MM.1S (cell line): ENCODE measurements at regions not wholly inside any gene's neighbourhood (a gene's known extent, or its start where the extent isn't known, plus 50 kb on each side); places are given as distances from the start of the nearest gene placed in this dataset.

ENCODE experiments used
- DNase-seq: peaks from one replicate; pipeline ENCODE4 v3.0.0-alpha.2; 2015
- H2AFZ ChIP-seq: fragments of 300-600 bp; sonication (generic); 2 replicates; pipeline ENCODE4 v1.6.0; 2016; ENCODE audit warnings: antibody characterized with exemption, low read length
- H3F3A ChIP-seq: fragments of 300-600 bp; sonication (generic); 2 replicates; pipeline ENCODE4 v1.6.1; 2016; ENCODE audit warnings: mild to moderate bottlenecking, antibody characterized with exemption, low read length, moderate library complexity, mixed read lengths; ENCODE audit not compliant: insufficient read depth
- H3K27ac ChIP-seq: fragments of 300-600 bp; sonication (generic); 2 replicates; pipeline ENCODE4 v1.5.1; 2016; ENCODE audit warnings: mild to moderate bottlenecking, low read length
- H3K27me3 ChIP-seq: fragments of 300-600 bp; sonication (generic); replicated peaks from 2 replicates; pipeline ENCODE4 v1.6.0; 2016; ENCODE audit warnings: low read length; ENCODE audit not compliant: insufficient read depth
- H3K36me3 ChIP-seq: fragments of 300-600 bp; sonication (generic); replicated peaks from 2 replicates; pipeline ENCODE4 v1.6.1; 2016; ENCODE audit warnings: mild to moderate bottlenecking, low read length, mixed read lengths; ENCODE audit not compliant: insufficient read depth
- H3K4me1 ChIP-seq: fragments of 300-600 bp; sonication (generic); 2 replicates; pipeline ENCODE4 v1.6.1; 2016; ENCODE audit warnings: low read length, mixed read lengths
- H3K4me2 ChIP-seq: fragments of 300-600 bp; sonication (generic); 2 replicates; pipeline ENCODE4 v1.6.0; 2016; ENCODE audit warnings: low read depth, low read length
- H3K4me3 ChIP-seq: fragments of 300-600 bp; sonication (generic); 2 replicates; pipeline ENCODE4 v1.5.1; 2016; ENCODE audit warnings: low read length, mixed read lengths
- H3K79me2 ChIP-seq: fragments of 300-600 bp; sonication (generic); 2 replicates; pipeline ENCODE4 v1.6.1; 2016; ENCODE audit warnings: mixed run types, low read length, mixed read lengths
- H3K9ac ChIP-seq: fragments of 300-600 bp; sonication (generic); 2 replicates; pipeline ENCODE4 v1.6.1; 2016; ENCODE audit warnings: low read length, mixed read lengths
- H3K9me2 ChIP-seq: fragments of 300-600 bp; sonication (generic); replicated peaks from 2 replicates; pipeline ENCODE4 v1.6.1; 2016; ENCODE audit warnings: mild to moderate bottlenecking, low read length, mixed read lengths; ENCODE audit not compliant: insufficient read depth
- H3K9me3 ChIP-seq: fragments of 300-600 bp; sonication (generic); replicated peaks from 2 replicates; pipeline ENCODE4 v1.6.1; 2016; ENCODE audit warnings: mild to moderate bottlenecking, low read length, mixed read lengths; ENCODE audit not compliant: insufficient read depth
- H4K20me1 ChIP-seq: fragments of 300-600 bp; sonication (generic); 2 replicates; pipeline ENCODE4 v1.6.1; 2016; ENCODE audit warnings: mild to moderate bottlenecking, low read length, moderate library complexity, mixed read lengths; ENCODE audit not compliant: insufficient read depth
- CTCF ChIP-seq: fragments of 300-600 bp; sonication (generic); IDR thresholded peaks from 2 replicates; pipeline ENCODE4 v1.5.1; 2016; ENCODE audit warnings: antibody characterized with exemption, low read length, mixed read lengths
- EZH2 ChIP-seq: fragments of 300-600 bp; sonication (generic); optimal IDR thresholded peaks from 2 replicates; pipeline ENCODE3; 2017; ENCODE audit warnings: low read depth, mild to moderate bottlenecking, antibody characterized with exemption, low read length, mixed read lengths
- EZH2phosphoT487 ChIP-seq: fragments of 300-600 bp; sonication (generic); IDR thresholded peaks from 2 replicates; pipeline ENCODE4 v1.6.1; 2018; ENCODE audit warnings: antibody characterized with exemption, low read length

GRCh38 chr2:35301369-35301768 is 1054.2 kb upstream of the CRIM1 start:
- H3K79me2 ChIP-seq, result no peaks in the 10 kb centered on the region
- no peaks in the 10 kb centered on the region for H4K20me1 ChIP-seq
- no peaks in the 10 kb centered on the region for H3K36me3 ChIP-seq
- no peak overlapping the region for H3K4me3 ChIP-seq
- no peak overlapping the region for H3K4me2 ChIP-seq
- TF ChIP-seq EZH2phosphoT487, result no peak
- TF ChIP-seq EZH2, result no peak
- no peak for TF ChIP-seq CTCF
- no peak for DNase-seq
- no peak overlapping the region for H3K27ac ChIP-seq
- no peaks in the 10 kb centered on the region for H3K9me3 ChIP-seq
- H2AFZ ChIP-seq, result no peak overlapping the region
- H3K9me2 ChIP-seq, result no peaks in the 10 kb centered on the region
- H3K4me1 ChIP-seq, result no peaks in the 10 kb centered on the region
- H3K27me3 ChIP-seq, result no peaks in the 10 kb centered on the region
- H3F3A ChIP-seq, result no peaks in the 10 kb centered on the region
- no peak overlapping the region for H3K9ac ChIP-seq

- no peak for DNase-seq
- no peak overlapping the region for H3K27ac ChIP-seq
- no peaks in the 10 kb centered on the region for H3K27me3 ChIP-seq
- TF ChIP-seq EZH2phosphoT487 (no peak), EZH2 (no peak), CTCF (no peak)
- H3K36me3 ChIP-seq, result no peaks in the 10 kb centered on the region
- no peaks in the 10 kb centered on the region for H4K20me1 ChIP-seq
- H3K9ac ChIP-seq, result no peak overlapping the region
- H3K4me2 ChIP-seq, result no peak overlapping the region
- H3K9me3 ChIP-seq, result no peaks in the 10 kb centered on the region
- H3K4me1 ChIP-seq, result no peaks in the 10 kb centered on the region
- H2AFZ ChIP-seq, result no peak overlapping the region
- H3K9me2 ChIP-seq, result no peaks in the 10 kb centered on the region
- no peaks in the 10 kb centered on the region for H3K79me2 ChIP-seq
- no peaks in the 10 kb centered on the region for H3F3A ChIP-seq
- no peak overlapping the region for H3K4me3 ChIP-seq
Observed at GRCh38 chr2:35298493-35298892, 1057.1 kb upstream of the CRIM1 start.

- Histone ChIP-seq H3K9me2 (no peaks in the 10 kb centered on the region), H3K9me3 (no peaks in the 10 kb centered on the region), H3K4me3 (no peak overlapping the region), H3K4me2 (no peak overlapping the region), H3K9ac (no peak overlapping the region), H3K27me3 (no peaks in the 10 kb centered on the region), H3K36me3 (no peaks in the 10 kb centered on the region), H4K20me1 (no peaks in the 10 kb centered on the region), H3K4me1 (no peaks in the 10 kb centered on the region), H3K27ac (no peak overlapping the region), H2AFZ (no peak overlapping the region), H3K79me2 (no peaks in the 10 kb centered on the region), H3F3A (no peaks in the 10 kb centered on the region)
- no peak for TF ChIP-seq EZH2
- no peak for TF ChIP-seq EZH2phosphoT487
- TF ChIP-seq CTCF, result no peak
- no peak for DNase-seq
Observed at GRCh38 chr2:35297403-35297802, 1058.2 kb upstream of the CRIM1 start.
